HepG2 (cell line): ENCODE measurements at regions not wholly inside any gene's neighbourhood (a gene's known extent, or its start where the extent isn't known, plus 50 kb on each side); places are given as distances from the start of the nearest gene placed in this dataset.

Experiments used
- RFXAP ChIP-seq: sonication (generic); formaldehyde crosslinking; IDR thresholded peaks from 2 replicates; pipeline ENCODE4 v1.4.0; 2020; ENCODE audit warnings: missing genetic modification reagents, borderline replicate concordance
- TCF12 ChIP-seq, 2 experiments: fragments of 450-650 bp in 1 of 2; sonication (generic) in 1 of 2; formaldehyde crosslinking in 1 of 2; IDR thresholded peaks; 2 replicates each; pipeline versions ENCODE4 v1.6.1 to v1.8.0; 2017 to 2022; ENCODE audit warnings: antibody characterized with exemption in 1 of 2, mild to moderate bottlenecking in 1 of 2, missing genetic modification reagents in 1 of 2, moderate library complexity in 1 of 2
- TP53 ChIP-seq: sonication (generic); formaldehyde crosslinking; conservative IDR thresholded peaks from 2 replicates; pipeline ENCODE4 v1.4.0; 2020; ENCODE audit warnings: missing genetic modification reagents
- TF ChIP-seq, protein P1 (sequence below): sonication (generic); formaldehyde crosslinking; IDR thresholded peaks from 2 replicates; pipeline ENCODE4 v1.5.0; 2020; ENCODE audit warnings: mild to moderate bottlenecking, missing genetic modification reagents, moderate library complexity
- TF ChIP-seq, protein P2 (sequence below): sonication (generic); formaldehyde crosslinking; IDR thresholded peaks from 2 replicates; pipeline ENCODE4 v1.5.1; 2020; ENCODE audit warnings: mild to moderate bottlenecking, missing genetic modification reagents, moderate library complexity
- TF ChIP-seq, protein P3 (sequence below): sonication (generic); formaldehyde crosslinking; IDR thresholded peaks from 2 replicates; pipeline ENCODE4 v1.4.0; 2020; ENCODE audit warnings: missing genetic modification reagents; ENCODE audit errors: not compliant biosample characterization

DNA sequence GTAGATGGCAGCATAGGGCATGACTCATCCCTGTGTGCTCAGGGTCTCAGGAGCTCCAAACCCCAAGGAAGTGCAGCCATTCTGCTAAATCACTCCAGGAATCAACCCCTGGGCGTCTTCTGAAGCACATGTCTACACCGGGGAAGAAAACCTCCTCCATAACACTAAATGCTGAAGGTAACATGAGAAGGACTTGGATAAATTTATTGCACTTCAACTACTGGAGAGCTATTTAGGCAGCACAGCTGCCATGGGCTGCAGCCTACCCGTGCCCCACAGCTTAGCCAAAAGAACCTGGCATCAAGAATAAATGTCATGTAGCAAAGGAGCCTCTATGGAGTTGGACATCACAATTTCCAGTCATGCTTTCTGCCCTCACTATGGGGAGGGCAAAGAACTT, 141.7 kb downstream of the GPCPD1 start:
- TF ChIP-seq, protein P1, sequence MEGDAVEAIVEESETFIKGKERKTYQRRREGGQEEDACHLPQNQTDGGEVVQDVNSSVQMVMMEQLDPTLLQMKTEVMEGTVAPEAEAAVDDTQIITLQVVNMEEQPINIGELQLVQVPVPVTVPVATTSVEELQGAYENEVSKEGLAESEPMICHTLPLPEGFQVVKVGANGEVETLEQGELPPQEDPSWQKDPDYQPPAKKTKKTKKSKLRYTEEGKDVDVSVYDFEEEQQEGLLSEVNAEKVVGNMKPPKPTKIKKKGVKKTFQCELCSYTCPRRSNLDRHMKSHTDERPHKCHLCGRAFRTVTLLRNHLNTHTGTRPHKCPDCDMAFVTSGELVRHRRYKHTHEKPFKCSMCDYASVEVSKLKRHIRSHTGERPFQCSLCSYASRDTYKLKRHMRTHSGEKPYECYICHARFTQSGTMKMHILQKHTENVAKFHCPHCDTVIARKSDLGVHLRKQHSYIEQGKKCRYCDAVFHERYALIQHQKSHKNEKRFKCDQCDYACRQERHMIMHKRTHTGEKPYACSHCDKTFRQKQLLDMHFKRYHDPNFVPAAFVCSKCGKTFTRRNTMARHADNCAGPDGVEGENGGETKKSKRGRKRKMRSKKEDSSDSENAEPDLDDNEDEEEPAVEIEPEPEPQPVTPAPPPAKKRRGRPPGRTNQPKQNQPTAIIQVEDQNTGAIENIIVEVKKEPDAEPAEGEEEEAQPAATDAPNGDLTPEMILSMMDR (CRISPR knock-in tag) = no peak
- TF ChIP-seq, protein P2, sequence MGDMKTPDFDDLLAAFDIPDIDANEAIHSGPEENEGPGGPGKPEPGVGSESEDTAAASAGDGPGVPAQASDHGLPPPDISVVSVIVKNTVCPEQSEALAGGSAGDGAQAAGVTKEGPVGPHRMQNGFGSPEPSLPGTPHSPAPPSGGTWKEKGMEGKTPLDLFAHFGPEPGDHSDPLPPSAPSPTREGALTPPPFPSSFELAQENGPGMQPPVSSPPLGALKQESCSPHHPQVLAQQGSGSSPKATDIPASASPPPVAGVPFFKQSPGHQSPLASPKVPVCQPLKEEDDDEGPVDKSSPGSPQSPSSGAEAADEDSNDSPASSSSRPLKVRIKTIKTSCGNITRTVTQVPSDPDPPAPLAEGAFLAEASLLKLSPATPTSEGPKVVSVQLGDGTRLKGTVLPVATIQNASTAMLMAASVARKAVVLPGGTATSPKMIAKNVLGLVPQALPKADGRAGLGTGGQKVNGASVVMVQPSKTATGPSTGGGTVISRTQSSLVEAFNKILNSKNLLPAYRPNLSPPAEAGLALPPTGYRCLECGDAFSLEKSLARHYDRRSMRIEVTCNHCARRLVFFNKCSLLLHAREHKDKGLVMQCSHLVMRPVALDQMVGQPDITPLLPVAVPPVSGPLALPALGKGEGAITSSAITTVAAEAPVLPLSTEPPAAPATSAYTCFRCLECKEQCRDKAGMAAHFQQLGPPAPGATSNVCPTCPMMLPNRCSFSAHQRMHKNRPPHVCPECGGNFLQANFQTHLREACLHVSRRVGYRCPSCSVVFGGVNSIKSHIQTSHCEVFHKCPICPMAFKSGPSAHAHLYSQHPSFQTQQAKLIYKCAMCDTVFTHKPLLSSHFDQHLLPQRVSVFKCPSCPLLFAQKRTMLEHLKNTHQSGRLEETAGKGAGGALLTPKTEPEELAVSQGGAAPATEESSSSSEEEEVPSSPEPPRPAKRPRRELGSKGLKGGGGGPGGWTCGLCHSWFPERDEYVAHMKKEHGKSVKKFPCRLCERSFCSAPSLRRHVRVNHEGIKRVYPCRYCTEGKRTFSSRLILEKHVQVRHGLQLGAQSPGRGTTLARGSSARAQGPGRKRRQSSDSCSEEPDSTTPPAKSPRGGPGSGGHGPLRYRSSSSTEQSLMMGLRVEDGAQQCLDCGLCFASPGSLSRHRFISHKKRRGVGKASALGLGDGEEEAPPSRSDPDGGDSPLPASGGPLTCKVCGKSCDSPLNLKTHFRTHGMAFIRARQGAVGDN (CRISPR knock-in tag) = no peak
- TF ChIP-seq RFXAP (CRISPR knock-in tag) = no peak
- TF ChIP-seq TP53 (CRISPR knock-in tag) = no peak
- TF ChIP-seq, protein P3, sequence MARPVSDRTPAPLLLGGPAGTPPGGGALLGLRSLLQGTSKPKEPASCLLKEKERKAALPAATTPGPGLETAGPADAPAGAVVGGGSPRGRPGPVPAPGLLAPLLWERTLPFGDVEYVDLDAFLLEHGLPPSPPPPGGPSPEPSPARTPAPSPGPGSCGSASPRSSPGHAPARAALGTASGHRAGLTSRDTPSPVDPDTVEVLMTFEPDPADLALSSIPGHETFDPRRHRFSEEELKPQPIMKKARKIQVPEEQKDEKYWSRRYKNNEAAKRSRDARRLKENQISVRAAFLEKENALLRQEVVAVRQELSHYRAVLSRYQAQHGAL = no peak
- TF ChIP-seq TCF12 (IDR thresholded peaks at IDR 0.05) = no peak
- no peak for TF ChIP-seq TCF12 (CRISPR knock-in tag; IDR thresholded peaks at IDR 0.05)
